Mesodermal cell (in vitro differentiated cells): ENCODE measurements at regions not wholly inside any gene's neighbourhood (a gene's known extent, or its start where the extent isn't known, plus 50 kb on each side); places are given as distances from the start of the nearest gene placed in this dataset.
"Not testable (repeated sequence)": the region's sequence is repeated elsewhere in the genome, so short reads cannot be mapped to it uniquely, and the experiment has no call there.

Source experiments
- H3K27ac ChIP-seq: 2 replicates; pipeline ENCODE4 v1.7.0; 2013; ENCODE audit warnings: mild to moderate bottlenecking, low read depth, low read length, moderate library complexity; ENCODE audit not compliant: severe bottlenecking
- H3K36me3 ChIP-seq: 2 replicates; pipeline ENCODE4 v1.7.1; 2013; ENCODE audit warnings: mild to moderate bottlenecking, low read length, moderate library complexity; ENCODE audit not compliant: control insufficient read depth, insufficient read depth
- H3K4me1 ChIP-seq: one replicate; pipeline ENCODE4 v1.7.1; 2013; ENCODE audit warnings: mild to moderate bottlenecking, low read length; ENCODE audit not compliant: insufficient read depth, control insufficient read depth, poor library complexity, severe bottlenecking
- H3K4me3 ChIP-seq: 2 replicates; pipeline ENCODE4 v1.7.0; 2013; ENCODE audit warnings: low read length, control low read depth, mild to moderate bottlenecking; ENCODE audit not compliant: insufficient read depth, poor library complexity, severe bottlenecking; ENCODE audit errors: extremely low read depth
- H3K9me3 ChIP-seq: 2 replicates; pipeline ENCODE4 v1.7.1; 2013; ENCODE audit warnings: mild to moderate bottlenecking, low read length, moderate library complexity; ENCODE audit not compliant: control insufficient read depth
- WGBS, 2 experiments: methylation state at CpG; one replicate each; pipeline ENCODE4 v1.1.5; 2013; ENCODE audit warnings: missing lambda C conversion rate in 2 of 2; ENCODE audit not compliant: insufficient coverage in 2 of 2; 5-methylcytosine and 5-hydroxymethylcytosine counted together

DNA sequence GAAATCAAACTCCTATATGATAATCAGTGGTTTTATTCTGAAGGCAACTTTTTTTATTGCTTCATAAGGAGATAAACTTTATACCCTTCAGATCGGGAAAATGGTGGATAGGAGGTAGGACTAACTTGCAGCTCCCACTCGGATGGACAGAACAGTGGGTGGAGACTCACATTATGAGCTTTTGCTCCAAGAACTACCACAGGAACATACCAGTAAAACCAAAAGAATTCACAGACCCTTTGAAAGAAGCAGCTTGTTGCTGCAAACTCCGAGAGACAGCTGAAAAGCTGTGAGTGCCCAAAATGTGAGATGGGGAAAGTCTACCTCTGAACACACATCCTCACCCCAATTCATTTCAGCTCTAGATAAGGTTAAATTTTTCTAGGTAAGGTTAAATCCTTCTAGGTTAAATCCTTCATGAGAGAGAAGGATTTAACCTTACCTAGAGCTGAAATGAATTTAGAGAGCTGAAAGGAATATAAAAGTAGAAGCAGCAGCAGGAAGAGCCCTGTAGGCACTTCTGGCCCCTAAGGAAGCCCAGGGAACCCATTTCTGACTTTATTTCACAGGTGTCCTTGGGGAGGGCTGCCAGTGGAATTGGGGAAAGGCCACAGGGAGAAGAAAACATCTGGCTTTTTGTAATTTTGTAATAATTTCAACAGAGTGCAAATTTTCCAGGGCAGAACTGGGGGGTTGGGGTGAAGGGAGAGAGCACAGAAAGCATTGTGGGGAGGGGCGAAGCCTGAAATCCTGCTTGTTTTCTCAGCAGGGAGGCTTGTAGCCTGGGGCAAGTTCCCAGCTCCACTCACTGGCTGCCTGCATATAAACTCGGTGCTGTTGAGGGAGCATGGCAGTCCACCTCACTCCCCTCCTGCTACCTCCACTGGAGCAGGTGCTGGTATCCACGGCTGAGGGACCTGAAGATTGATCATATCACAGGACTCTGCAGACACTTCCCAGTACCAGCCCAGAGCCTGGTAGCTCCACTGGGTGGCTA, 65.9 kb upstream of the HCRTR2 start:
- WGBS, 2 experiments, result 20 to 34% methylated on average over 1 to 3 of the region's 6 CpGs
- H3K27ac ChIP-seq, result no peak overlapping the region
- peaks cover 7% of the 10 kb centered on the region for H3K4me1 ChIP-seq
- H3K36me3 ChIP-seq, result no peaks in the 10 kb centered on the region
- no peak overlapping the region for H3K4me3 ChIP-seq
- H3K9me3 ChIP-seq, result no peaks in the 10 kb centered on the region

DNA sequence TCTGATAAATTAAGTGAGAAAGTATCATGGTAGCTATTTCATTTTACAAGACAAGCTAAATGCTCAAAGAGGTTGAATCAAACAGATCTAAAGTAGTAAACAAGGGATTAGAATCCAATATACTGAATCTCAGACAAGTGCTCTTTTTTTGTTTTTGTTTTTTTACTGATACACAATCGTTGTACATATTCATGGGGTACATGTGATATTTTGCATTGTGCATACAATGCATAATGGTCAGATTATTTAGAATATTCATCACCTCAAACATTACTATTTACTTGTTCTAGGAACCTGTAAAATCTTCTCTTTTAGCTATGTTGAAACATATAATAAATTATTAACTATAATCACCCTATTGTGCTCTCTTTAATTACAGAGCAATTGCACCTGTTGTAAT, 57.0 kb upstream of the HCRTR2 start:
- H3K4me1 ChIP-seq, result no peaks in the 10 kb centered on the region
- H3K27ac ChIP-seq, result no peak overlapping the region
- no peaks in the 10 kb centered on the region for H3K9me3 ChIP-seq
- WGBS, 2 experiments, result no CpG with 5 or more reads among the region's 1 CpG
- H3K4me3 ChIP-seq, result no peak overlapping the region
- H3K36me3 ChIP-seq, result no peaks in the 10 kb centered on the region

- not testable (repeated sequence) for H3K36me3 ChIP-seq, H3K9me3 ChIP-seq, H3K4me3 ChIP-seq, H3K4me1 ChIP-seq, H3K27ac ChIP-seq
- WGBS, 2 experiments, result no CpG with 5 or more reads among the region's 2 CpGs
These were observed 50.1 kb upstream of the HCRTR2 start for GRCh38 chr6:55124241-55124640.
